ELR (cell line): ENCODE measurements at regions not wholly inside any gene's neighbourhood (a gene's known extent, or its start where the extent isn't known, plus 50 kb on each side); places are given as distances from the start of the nearest gene placed in this dataset.

Source experiments
- DNase-seq: peaks from one replicate; pipeline ENCODE4 v3.0.0-alpha.2; 2015; ENCODE audit warnings: low read depth

DNA sequence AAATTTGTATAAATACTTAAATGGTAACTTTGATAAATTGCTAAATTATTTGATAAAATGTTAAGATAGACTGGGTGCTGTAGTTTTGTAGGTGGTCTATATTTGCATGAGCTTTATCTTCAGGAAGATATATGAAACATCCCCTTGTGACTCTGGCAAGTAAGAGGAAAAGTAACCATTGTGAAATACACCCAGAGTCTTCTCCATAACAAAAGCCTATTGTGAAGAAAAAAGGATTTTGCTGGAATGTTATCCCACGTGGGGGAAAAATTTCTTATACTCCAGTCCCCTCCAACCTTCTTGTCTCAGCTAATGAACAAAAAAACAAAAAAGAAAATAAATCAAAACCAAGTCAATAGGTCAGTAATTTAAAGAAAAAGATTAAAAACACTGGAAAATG lies 600.7 kb downstream of the HDGFL1 start:
- no peak for DNase-seq

DNA sequence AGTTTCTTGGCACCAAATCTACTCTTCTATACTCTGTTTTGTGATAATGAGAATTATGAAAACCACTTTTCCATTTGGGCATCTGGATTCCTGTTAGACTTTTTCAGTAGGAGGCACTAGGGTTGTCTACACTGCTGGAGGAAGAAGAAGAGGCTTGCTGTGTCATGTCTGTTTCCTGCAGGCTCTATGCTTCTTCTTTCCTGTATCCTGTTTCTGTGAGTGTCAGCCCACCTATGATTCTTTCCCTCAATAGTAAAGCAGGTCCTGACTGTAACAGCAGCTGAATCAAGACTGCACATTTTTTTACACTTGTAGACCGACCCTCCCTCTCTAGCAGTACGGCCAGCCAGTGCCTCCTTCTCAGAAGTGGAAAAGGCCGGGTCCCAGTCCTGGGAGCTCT lies 603.9 kb downstream of the HDGFL1 start:
- peak; percentile 8 for DNase-seq

GRCh38 chr6:23174781-23175361 lies 605.5 kb downstream of the HDGFL1 start:
- DNase-seq: peak; percentile 88

- no peak for DNase-seq
These were observed 606.0 kb downstream of the HDGFL1 start for GRCh38 chr6:23175391-23175790.

DNA sequence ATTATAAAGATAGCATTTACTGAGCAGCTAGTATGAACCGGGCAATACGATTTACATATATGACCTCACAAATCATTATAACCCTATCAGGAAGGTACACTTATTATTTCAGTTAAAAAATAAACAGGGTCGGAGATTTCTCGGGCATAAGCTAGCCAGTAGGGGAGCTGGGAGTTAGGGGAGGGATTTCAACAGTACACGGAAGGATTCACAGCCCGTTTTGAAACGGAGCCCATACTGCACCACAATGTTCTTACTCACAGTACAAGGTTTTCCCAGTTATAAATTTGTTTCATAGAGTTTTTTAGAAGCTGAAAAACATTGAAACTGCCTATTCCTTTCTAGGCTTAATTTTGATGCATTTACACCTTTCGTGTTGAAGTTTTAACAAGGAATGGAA lies 607.1 kb downstream of the HDGFL1 start:
- peak; percentile 47 for DNase-seq

- peak; percentile 73 for DNase-seq
These were observed 607.5 kb downstream of the HDGFL1 start for GRCh38 chr6:23176883-23177282.

- DNase-seq: no peak
These were observed 608.4 kb downstream of the HDGFL1 start for GRCh38 chr6:23177806-23178205.

GRCh38 chr6:23179994-23180393 lies 610.6 kb downstream of the HDGFL1 start:
- DNase-seq: no peak

- DNase-seq: no peak
These were observed 611.3 kb downstream of the HDGFL1 start for GRCh38 chr6:23180504-23181293.

DNA sequence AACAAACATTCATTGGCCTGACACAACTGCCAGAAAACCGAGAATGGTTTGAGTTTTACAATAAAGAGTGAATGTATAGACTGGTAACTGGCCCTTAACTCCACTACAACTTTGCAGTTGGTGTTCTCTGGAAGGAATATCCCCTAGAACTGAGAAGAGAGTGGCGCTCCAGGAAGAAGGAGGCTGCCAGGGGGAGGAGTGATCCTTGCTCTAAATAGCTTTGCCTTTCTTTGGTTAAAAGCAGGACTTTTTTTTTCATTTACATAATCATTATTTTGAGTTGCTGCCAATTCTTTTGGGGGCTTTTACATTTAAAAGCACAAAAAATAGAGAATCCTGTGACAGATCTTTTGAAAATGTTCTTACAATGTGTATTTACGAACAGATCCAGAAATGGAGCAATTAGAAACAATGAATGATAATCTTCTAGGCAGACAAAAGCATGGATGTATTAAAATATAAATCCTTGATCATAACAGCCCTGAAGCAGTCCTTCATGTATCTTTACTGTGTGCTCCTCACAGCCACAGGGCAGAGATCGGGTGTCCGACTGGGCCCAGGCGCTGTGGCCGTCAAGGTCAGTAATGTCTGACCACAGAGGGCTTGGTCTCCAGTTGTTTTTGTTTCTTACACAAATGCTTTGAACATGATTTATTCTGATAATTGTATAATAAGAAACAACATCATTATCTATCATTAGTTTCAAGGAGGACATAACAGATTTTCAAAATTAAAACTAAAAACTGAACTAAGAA lies 612.2 kb downstream of the HDGFL1 start:
- DNase-seq: no peak

DNA sequence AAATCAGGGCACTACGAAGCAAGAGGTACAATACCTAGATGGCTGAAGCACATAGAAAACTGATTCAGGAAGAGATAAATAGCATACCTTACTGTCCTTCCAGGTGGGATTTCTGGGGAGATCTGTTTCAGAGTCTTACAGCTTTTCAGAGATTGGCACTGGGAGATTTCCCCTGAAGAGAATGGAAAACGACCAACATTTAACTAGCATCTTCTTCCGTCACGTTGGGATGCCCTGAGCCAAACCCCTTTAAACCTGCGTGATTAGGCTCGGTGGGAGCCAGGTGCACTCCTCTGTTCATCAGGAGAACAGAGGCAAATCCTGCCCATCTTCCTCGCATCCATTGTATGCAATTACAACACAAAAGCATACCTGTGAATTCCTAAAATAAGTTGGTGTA lies 614.5 kb downstream of the HDGFL1 start:
- DNase-seq: no peak

- no peak for DNase-seq
These were observed 615.0 kb downstream of the HDGFL1 start for GRCh38 chr6:23184351-23184750.

DNA sequence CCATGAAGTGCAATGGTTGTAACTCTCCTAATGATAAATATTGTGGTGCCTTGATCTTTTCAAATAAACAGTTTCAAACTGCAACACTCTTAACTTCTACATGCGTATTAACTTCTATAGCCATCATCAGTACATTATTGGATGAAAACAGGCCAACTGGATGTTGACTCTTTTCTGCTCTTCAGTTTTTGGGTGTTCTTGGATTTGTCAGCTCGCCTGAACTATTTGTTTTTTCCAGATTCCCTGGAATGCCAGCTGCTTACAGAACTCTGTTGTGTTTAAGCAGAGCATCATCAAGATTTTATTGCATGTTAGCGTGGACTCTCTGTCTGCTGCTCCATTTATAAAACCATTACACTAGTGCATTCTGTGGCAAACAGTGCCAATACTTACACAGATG lies 626.1 kb downstream of the HDGFL1 start:
- no peak for DNase-seq

GRCh38 chr6:23199541-23199940 lies 630.2 kb downstream of the HDGFL1 start:
- DNase-seq: no peak

GRCh38 chr6:23200946-23201345 lies 631.6 kb downstream of the HDGFL1 start:
- DNase-seq: no peak

GRCh38 chr6:23202207-23202606 lies 632.8 kb downstream of the HDGFL1 start:
- no peak for DNase-seq

GRCh38 chr6:23212398-23212797 lies 643.0 kb downstream of the HDGFL1 start:
- DNase-seq: no peak

DNA sequence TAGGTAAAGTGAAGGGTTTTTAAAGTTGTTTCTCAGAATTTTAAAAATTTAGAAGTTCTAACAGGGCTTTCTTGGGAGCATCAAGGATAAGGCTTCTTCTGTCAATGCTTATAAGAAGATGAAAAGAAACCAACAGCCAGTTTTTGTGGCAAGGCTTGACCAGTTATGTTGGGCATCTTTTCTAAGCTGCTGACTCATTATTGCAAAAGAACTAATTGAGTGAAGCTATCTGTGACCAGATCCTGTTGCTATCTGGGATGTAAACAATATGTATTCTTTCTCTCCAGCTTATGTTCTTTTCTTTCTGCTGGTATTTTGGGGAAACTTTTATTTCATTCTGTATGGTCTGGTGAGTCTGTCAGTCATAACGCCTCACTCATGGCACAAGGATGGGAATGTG lies 643.8 kb downstream of the HDGFL1 start:
- peak; percentile 3 for DNase-seq

DNA sequence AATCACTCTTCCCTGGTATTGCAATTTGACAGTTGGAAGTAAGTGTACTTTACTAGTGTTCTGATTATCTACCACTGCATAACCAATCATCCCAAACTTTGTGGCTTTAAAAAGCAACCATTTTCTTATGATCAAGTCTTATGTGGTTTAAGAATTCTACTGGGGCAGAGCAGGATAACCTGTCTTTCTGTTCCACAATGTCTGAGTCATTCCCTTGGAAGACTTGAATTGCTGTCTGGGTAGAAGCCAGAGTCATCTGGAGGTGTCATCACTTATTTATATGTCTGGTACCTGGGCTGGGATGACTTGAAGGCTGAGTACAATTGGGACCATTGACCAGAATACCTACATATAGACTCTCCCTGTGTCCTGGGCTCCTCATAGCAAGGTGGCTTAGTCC lies 644.3 kb downstream of the HDGFL1 start:
- DNase-seq: no peak

GRCh38 chr6:23218751-23219150 lies 649.4 kb downstream of the HDGFL1 start:
- no peak for DNase-seq

DNA sequence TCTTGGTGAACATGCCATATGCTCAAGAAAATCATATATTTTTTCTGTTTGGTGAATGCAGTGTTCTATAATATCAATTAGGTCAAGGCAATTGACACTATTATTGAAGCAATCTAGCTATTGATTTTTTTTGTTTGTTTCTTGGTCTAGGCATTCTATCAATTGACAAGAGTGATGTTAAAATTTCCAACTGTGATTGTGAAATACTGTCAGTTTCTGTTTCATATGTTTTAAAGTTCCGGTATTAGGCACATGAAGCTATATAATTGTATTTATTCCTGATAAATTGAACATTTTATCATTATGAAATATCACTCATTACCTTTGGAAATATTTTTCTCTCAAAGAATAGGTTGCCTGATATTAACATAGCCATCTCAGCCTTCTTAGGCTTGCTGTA lies 653.4 kb downstream of the HDGFL1 start:
- DNase-seq: no peak

DNA sequence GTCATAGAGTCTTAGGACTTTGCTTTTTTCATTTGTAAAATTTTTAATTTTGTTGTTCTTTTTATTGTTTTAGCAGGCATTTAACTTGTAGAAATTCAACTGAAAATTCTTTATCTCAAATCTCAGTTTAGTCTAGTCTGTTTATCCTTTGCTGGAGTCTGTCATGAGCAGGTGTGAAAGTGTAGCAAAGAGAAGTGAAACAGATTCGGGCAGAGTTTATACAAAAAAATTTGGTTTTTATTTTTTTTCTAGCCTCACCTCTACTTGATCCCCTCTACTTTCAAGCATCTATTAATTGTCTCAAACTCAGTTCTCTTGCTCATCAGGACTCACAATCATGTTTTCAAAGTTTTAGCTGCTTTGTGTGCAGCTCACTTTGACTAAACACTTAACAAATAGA lies 655.2 kb downstream of the HDGFL1 start:
- no peak for DNase-seq

GRCh38 chr6:23228439-23229024 lies 659.2 kb downstream of the HDGFL1 start:
- peak; percentile 6 for DNase-seq
